Right lung (tissue), 2 donors: ENCODE measurements at regions not wholly inside any gene's neighbourhood (a gene's known extent, or its start where the extent isn't known, plus 50 kb on each side); places are given as distances from the start of the nearest gene placed in this dataset.

Experiments
- DNase-seq, 2 donors: peaks; one replicate each; pipeline ENCODE4 v3.0.0-alpha.2; 2013

DNA sequence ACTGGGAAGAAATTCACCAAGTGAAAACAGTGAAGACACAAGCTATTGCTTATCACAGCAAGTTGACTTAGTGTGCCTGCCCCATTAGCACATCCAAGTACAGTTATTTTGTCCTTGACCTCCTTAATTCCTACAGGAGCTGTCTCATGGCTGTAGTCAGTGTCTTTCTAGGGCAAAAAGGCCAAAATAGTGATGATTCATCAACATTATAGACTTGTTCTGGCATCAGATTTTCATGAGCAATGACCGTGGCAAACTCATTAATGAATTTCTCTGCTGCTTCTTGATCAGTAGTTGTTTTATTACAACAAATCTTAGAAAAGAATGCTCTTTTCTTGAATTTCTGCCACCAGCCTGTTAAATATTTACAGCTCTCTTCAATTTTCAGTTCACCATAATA is 1169.3 kb upstream of the DDX18 start:
- DNase-seq, result no peak

DNA sequence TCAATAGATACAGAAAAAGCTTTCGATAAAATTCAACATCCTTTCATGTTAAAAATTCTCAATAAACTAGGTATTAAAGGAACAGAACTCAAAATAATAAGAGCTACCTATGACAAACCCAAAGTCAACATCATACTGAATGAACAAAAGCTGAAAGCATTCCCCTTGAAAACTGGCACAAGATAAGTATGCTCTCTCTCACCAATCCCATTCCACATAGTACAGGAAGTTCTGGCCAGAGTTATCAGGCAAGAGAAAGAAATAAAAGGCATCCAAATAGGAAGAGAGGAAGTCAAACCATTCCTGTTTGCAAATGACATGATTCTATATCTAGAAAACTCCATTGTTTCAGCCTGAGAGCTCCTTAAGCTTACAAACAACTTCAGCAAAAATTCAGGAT is 1145.8 kb upstream of the DDX18 start:
- no peak for DNase-seq

DNA sequence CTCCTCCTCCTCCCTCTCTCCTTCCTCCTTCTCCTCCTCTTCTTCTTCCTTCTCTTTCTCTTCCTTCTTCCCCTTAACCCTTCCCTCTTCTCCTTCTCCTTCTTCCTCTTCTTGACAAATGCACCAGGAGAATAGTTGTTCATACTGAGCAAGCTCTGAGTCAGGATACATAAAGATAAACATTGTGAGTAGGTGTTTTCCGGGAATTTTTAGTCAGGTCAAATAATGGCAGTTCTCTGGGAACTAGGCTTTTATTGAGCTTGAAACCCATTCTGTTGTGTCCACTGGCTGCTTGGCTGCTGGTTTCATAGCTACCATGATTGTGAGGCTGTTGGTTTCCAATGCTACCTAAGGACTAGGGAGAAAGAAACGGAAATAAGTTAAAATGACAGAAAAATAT is 1144.7 kb upstream of the DDX18 start:
- DNase-seq, result no peak

DNA sequence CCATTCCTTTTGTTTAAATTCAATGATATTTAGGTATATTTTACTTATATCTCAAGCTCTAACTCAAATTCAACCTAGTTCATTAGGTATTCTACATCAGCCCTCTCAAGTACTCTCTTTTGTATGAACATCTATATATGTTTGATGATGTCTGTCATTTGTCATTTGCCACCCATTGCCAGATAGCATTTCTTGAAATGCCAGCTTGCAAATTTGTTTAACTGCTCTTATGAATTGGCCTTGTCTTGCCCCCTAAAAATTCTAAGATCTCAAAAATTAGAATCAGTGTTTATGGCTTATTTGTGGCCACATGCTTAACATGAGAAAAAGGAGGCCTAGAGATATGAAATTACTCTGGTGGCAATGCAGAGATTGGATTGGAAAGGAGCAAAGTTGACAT is 1140.3 kb upstream of the DDX18 start:
- no peak for DNase-seq

DNA sequence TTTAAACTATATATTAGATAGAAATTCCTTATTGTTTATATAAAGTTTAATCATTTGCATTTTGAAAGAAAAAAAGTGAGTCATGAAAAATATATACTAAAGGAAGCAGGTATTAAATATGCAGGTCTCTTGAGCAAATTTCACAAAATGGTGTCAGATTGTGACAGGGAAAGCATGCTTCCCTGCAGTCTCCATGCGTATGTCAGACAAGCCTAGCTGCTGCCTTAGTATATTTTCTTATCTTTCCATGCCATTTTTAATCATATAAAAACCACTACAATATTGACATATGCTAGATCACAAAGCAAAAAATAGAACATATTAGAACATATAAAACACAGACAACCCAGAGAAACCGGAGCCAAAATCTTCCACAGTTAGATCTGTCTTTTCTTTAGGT is 1137.7 kb upstream of the DDX18 start:
- no peak for DNase-seq

DNA sequence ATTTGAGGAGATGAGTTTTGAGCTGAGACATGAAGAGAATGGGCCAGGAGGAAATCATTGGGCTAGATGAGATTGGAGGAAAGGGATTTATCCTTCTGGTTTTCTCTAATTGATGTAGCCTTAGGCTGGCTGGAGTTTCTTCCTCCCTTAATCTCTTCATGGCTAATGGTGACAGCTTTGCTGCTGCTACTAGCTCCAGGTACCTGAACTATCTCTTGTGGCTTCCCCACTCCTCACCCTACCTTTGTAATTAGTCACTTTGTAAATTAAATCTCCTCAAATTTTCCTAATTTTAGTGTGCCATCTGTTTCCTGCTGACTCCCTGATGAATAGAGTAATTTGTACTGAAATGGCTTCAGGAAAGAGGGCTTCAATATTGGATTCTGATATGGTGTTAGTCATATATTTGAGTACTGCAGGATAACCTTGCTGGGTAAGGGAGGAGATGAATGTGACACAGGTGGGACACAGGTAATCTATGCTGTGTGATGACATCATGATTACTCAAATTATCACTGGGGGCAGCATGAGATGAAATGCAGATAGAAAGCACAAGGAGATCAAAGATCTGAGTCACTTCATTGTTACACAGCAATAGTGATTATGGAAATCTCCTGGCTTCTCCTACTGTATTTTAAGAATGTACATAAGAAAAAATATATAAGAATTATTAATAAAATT is 1134.1 kb upstream of the DDX18 start:
- DNase-seq, result no peak

DNA sequence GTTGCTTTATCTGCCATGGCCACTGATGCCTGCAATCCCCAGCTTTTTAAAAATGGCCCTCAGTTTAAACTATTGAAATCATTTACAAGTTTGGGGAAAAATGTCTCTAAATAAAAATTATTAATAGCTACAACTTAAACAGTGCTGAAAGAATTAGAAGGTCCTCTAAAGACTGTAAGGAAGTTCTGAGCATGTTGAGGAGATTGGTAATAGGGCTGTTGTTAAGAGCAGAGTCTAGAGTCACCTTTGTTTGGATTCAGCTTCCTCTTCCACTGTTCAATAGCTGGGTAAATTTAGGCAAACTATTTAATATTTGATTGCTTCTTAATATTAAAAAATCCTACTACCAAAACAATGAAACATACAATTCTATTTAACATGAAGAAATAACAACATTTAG is 1127.1 kb upstream of the DDX18 start:
- DNase-seq, result no peak

DNA sequence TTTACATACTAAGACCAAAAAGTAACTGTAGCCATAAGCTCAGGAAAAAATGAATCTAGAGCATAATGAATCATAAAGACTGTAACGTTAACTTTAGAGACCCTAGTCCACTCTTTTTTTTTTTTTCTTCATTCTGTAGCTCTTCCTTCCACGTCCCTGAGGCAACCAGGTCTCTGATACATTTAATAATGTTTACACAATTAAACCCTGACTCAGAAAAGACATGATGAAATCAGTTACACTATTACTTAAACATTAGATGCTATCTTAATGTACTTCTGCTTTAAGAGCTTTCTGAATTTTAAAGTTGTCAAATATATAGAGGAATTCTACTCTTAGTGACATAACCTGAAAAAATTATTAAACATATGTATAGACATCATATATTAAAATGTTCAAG is 1121.5 kb upstream of the DDX18 start:
- DNase-seq, result no peak

DNA sequence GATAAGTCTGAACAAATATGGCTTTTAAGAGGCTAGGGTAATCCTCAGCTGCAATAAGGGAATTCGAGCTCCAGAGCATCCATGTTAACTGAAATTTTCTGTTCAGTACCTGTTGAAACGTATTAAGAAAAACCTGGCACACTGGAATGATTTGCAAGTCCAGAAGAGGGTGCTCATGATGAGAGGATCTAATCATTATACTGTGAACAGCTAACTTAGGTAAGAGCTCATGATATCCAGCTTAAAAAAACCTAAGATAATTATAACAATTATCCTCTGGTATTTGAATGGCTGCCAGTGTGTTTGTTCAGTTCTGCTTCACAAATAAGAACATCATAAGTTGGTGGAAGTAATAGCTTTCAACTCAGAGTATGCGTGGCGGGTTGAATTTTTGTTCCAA is 1118.3 kb upstream of the DDX18 start:
- DNase-seq, result no peak

DNA sequence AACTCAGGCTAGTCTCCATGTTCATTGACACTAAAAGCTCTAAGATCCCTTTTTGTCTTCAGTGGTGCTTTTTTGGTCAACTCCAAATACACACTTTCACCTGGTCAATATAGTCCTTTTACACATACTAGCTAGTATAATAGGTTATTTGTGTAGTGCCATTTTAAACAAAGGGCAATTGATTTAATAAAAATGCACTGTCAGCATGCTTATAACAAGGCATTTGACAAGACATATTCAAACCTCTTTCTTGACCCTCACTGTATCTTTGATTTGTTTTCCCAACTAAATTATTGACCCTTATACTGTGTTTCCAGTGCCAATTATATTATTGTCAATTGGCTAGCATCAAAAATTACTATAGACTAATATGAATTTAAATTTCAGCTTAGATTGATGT is 1117.6 kb upstream of the DDX18 start:
- DNase-seq, result no peak

DNA sequence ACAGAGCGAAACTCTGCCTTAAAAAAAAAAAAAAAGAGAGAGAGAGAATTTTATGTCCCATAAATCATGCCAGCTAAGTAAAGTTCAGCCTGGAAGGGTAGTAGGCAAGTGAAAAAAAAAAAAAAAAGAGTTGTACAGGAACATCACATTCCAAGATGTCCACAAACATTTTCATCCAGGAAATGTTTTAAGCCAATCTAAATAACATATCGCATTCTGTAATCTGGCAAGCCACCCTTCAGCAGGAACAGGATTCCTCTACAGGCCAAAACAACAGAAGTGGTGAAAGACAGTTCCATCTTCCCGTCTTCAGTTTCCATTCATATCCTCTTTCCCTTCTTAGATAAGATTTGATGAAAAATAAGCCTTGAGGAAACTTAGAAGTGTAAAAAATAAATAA is 1108.1 kb upstream of the DDX18 start:
- DNase-seq, result no peak

DNA sequence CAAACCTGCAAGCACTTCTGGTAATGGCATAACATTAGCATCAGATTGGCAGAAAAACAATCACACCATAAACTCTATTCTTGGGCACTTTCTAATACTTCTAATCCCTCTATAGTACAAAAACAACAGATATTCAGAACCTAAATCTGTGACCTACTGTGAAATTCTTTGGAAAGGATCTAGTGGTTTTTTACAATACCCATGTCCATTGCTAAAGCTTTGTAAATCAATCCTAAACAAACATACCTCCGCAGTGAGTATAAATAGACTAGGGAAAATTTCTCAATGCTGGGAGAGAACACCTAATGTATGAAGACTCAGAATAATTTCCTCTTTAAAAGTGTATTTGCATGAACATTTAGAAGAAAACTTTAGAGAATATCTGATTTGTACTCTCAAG is 1098.5 kb upstream of the DDX18 start:
- DNase-seq, result no peak

DNA sequence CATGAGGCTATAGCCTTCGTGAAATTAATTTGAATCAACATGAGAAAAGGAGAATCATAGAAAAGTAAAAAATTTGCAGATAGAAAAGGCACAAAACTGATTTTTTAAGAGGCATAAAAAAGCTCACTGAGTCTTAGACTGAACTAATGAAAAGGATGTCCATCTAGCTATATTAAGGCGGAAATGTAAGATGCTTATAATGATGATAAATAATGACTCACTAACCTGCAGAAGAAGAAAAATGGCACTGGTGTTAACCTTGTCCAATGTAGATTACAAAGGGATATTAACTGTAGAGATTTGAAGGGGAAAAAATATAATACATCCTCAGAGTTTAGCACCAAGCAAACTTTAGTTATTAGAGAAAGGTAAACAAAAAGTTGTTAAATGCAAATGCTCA is 1098.0 kb upstream of the DDX18 start:
- no peak for DNase-seq

DNA sequence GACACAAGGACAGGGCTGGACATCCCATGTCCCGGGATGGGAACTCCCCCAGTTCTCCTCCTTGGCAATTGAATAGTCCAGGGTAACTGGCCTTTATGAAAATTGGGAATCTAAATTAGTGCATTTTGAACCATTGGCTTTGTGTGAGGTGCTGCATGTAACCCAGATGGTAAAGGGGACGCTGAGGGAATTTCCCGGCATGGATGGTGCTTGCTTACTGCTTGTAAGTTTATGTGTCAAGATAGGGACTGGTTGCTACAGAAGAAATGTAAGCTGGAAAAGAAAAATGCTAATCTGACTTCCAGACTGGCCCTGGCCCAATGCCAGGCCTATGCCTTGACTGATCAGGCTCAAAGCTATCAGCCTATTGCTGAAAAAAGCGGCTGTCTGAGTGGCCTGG is 1096.7 kb upstream of the DDX18 start:
- no peak for DNase-seq

DNA sequence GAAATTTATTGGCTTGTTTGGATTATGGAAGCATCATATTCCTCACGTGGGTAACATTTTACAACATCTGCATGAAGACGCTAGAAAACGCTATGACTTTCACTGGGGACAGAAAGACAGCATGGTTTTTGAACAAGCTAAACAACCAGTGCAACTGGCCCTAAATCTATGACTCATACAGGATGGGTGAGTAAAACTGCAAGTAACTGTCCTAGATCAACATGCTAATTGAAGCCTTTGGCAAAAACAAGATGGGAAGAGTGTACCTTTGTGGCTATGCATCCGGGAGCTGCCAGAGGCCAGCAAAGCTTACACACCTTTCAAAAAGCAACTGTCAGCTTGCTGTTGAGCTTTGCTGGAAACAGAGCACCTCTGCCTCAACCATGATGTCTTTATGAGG is 1096.0 kb upstream of the DDX18 start:
- DNase-seq, result no peak

DNA sequence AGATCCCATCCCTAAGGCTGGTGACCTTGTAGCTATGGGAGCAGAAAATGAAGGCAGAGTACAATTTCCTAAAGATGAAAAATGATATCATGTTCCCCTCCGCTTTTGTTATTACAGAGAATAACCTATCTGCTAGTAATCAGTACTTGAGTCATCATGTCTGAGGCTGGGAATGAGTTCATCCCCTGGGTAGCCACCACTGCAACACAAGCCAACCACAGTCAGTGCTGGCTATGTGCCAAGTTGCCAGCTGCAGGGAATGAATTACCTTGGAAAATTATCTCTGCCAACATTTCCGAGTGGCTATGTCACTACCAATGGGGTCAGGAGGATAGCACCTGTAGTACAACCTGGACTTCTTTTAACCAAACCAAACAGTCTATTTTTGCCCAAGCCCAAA is 1094.7 kb upstream of the DDX18 start:
- no peak for DNase-seq

DNA sequence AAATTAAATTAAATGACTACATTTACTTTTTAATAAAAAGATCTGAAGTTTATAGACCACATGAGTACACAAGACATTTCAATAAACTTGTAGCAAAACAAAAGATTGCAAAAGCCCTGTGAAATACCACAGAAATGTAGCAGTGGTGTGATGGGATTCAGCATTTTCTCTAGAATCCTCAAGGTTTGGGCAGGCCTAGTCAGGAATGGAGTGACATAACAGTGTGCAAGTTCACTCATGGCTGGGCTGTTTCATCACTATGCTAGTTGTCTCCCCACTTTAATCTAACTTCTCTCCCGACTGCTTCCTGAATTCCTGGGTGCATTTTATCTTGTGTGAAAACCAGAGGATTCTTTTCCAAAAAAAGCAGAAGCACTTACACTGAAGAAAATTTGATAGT is 1089.9 kb upstream of the DDX18 start:
- no peak for DNase-seq

DNA sequence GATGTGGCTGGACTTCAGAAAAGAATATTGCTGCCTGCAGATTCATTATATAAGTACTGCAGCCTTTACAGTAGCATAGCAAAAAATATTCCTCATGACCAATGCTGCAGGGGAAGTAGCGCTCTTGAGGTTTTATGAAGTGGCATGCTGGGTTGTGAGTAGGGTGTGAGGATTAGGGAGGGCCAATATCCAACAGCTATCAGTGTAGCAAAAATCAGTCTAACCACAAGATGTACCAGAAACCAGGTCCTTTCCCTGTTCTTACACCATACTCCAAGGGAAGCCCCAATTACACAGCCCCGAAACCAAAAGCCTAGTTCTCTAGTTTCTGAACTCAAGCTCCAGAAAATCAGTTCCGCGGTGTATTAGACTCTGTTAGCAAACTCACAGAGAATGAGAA is 1082.2 kb upstream of the DDX18 start:
- DNase-seq, result no peak

DNA sequence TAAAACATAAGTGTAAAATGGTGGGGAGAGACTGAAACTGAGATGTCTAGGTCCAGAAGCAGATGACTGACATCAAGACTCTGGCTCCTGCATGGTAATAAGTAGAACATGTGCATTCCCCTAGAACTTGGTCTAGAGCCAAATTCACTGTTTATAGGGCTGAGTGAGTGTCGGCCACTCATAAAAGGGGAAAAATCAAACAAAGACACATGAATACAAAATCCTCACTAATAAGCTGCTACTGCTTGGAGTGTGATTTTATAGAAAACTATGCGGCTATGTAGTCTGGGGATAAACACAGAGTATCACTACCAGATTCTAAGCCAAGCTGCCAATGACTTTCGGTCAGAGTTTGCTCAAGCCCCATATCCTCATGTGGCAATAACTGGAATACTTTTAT is 1080.8 kb upstream of the DDX18 start:
- no peak for DNase-seq

DNA sequence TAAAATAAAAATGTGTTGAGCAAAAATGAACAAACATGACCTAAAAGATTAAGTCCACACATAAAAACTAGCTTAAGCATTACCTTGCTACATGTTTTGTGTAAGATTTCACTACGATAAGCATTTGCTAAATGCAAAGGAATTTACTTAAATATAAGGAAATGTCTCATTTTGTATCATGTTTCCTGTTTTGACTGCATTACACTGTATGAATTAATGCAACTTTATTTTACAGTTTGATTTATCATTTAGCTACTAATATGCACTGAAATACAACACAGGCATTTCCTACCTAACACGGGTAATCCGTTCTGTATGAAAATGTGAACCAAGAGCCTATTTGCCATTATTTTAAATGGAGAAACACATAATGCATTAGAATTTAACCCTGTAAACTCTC is 1076.5 kb upstream of the DDX18 start:
- no peak for DNase-seq

DNA sequence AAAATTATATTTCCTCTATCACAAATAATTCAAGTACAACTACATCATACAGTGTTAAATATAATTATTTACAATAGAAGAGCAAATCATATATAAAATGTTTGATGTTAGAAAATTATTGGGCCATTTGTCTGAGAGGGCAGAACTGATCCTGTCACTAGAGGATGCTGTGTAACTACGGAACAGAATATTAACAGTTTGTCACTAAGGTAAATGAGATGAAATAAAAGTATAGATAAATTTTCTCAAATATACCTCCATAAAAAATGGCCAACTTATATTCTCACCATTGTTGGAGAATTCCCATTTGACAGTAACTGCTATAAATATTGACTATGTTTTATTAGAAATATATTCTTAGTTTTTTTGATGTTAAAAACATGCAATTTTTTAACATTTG is 1067.4 kb upstream of the DDX18 start:
- DNase-seq, result no peak

DNA sequence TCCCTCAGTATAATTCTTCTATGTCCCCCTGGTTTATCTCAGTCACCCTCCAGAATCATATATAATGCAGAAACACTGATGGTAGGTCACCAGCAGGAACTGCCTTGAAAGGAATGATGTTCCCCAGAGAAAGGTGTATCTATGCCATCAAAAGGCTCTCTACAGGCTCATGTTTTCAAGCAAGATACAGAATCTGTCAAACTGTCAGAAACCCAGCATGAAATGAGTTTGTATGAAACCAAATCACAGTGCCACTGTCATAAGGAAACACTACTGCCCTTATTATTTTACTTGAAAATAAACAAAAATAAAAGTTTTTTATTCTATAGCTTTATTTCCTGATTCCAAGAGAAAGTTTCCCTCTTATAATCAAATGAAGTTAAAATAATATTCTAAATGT is 1064.5 kb upstream of the DDX18 start:
- no peak for DNase-seq

DNA sequence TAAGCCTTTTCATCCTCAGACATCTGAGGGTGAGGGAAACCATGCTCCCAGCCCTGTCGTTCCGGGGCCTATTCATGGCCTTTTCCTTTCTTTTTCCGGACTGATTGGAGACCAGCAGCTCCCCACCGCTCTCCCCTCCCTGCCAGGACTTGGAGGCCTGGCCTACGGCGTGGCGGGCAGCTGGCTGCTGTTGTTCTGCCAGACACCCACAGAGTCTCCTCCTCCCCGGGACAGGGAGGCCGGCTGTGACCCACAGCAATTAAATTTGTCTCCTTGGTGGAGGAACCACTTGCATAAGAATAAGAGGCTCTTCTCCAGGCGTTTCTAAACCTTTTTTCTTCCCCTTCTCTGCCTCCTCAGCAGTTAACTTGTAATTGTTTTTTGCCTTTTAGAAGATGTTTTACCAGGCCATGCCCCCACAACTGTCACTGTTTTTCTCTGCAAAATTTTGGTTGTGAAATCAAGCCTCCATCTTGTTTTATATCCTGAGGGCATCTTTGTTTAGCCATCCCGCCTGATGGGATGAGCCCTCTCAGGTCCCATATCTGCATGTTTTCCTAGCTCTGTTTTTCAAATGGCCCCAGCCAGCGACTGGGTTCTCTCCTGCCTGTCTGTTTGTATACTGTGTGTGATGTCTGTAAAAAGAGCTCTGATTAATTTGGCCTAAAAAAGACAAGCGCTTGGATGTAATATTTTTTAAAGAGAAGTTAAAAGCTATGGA is 1060.0 kb upstream of the DDX18 start:
- DNase-seq, result no peak

DNA sequence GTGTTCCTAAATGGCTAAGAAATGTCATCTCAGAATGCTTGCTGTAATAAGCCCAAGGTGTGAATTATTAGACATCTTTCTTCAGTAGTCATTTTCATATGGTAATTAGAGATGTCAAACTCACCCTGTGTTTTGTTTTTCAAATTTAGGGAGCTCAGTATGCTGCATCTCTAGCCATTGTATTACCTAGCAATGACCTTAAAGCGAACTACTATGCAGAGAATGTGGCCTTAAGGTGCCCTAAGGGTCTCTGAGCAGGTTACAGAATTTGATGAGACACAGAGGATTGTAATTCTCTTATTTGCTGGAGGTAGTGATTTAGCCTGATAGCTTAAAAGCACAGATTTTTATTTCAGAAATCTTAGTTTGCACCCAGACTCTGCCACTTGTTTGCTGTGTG is 1052.6 kb upstream of the DDX18 start:
- no peak for DNase-seq
